Activated CD8-positive, alpha-beta memory T cell treated with anti-CD3 and anti-CD28 coated beads, Interleukin-2, amount 50 U/mL, for 24 hours (primary cell): ENCODE measurements at regions not wholly inside any gene's neighbourhood (a gene's known extent, or its start where the extent isn't known, plus 50 kb on each side); places are given as distances from the start of the nearest gene placed in this dataset.
"Not testable (repeated sequence)": the region's sequence is repeated elsewhere in the genome, so short reads cannot be mapped to it uniquely, and the experiment has no call there.

ENCODE experiments used
- DNase-seq: peaks from one replicate; pipeline ENCODE4 v3.0.0-alpha.2; 2020; ENCODE audit errors: extremely low read depth

DNA sequence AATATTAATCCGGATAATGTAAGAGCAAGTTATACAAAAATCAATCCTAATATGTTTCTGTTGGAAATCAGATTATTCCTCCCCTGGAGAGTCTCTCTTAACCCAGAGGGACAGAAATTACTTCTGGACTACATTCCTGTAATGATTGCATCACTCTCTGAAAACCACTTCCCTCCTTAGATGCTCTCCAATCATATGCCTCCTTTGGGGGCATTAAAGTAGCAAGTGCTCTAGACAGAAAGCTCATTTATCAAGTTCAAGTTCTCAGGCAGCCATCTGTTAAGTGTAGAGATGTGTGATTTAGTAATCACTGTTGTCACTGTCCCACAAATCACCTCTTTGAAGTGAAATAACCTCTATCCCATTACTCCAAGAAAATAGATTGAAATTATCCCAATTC is 247.1 kb downstream of the SLCO4C1 start:
- DNase-seq = no peak

GRCh38 chr5:102047073-102047472 is 249.0 kb downstream of the SLCO4C1 start:
- not testable (repeated sequence) for DNase-seq

DNA sequence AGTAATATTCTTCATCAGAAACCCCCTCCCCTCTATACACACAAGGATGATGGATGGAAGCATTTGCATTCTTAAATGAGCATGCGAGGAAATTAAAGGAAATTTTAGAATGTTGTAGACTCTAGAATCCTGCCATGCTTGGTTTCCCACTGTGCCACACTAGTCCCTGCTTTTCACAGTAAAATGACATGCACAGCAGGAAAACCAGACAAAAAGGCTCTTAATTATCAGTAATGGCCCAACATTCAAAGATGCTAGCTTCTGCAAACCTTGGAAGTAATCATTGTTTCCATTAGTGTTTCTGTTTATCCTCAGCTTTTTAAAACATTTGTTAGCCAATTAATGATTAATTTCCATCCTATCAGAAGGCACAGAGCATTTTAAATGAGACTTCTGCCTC is 255.8 kb downstream of the SLCO4C1 start:
- no peak for DNase-seq

GRCh38 chr5:102036927-102037326 is 259.2 kb downstream of the SLCO4C1 start:
- DNase-seq = no peak

- DNase-seq = no peak
Measured at GRCh38 chr5:102031711-102032110, 264.4 kb downstream of the SLCO4C1 start.

GRCh38 chr5:102018690-102019089 is 277.4 kb downstream of the SLCO4C1 start:
- no peak for DNase-seq

GRCh38 chr5:102018279-102018678 is 277.8 kb downstream of the SLCO4C1 start:
- DNase-seq = no peak

GRCh38 chr5:102014371-102014770 is 281.7 kb downstream of the SLCO4C1 start:
- DNase-seq = no peak

DNA sequence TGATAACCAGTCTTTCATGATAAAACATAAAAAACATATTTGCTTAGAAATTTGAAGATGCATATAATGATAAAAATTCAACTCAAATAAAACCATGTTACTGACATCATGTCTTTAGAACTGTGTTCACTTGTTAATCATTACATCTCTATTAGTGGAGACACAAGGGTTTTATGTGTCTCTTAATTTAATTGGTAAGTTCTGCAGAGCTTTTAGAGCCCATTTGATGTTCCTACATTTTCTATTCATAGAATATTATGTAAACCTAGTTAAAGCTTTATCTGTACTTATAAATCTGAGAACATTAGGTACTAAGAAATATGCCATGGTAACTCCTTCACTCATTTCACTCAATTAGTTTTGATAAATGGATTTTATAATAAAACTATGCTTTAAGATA is 285.4 kb downstream of the SLCO4C1 start:
- no peak for DNase-seq

DNA sequence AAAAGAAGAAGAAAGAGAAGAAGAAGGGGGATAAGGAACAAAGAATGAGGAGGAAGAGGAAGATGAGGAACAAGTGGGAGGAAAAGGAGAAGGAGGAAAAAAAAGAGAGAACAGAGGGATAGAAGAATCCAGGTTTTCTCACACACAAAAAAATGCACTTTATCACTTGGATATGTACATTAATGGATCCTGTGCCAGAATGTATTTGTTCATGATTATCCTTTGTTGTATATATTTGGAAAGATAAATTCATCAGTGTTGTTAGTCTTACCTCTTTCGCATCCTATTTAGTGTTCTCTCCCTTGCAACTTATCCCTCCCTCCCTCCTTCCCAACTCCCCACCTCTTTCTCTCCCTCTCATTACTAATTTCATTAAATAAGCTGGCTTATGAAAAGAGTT is 298.8 kb downstream of the SLCO4C1 start:
- DNase-seq = no peak

DNA sequence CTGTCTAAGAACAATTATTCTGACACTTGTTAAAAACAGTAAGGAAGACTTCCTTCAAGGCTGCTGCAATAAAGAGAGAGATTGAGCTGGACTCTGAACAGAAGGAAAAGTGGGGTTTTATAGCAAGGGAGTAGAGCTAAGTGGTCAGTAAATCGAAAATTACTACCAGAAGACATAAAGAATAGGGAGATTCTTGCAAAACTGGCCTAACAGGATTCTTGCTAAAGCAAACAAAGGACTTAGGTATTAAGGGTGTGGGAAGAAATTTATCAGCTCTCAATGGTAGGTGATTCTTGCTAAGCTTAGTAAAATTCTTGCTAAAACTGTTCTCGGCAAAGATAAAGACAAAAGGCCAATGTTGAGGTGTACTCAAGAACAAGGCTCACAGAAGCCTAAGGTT is 300.5 kb downstream of the SLCO4C1 start:
- no peak for DNase-seq

DNA sequence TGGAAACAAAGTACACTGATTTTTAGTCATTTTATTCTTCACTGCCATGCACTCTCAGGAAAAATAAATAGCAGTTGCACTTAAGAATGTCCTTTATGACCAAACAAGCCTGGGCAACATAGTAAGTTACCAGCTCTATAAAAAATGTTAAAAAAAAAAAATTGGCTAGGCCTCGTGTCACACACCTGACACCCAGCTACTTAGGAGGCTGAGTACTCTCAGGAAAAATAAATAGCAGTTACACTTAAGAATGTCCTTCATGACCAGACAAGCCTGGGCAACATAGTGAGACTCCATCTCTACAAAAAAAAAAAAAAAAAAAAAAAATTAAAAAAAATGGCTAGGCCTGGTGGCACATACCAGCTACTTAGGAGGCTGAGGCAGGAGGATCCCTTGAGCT is 304.6 kb downstream of the SLCO4C1 start:
- DNase-seq = no peak

DNA sequence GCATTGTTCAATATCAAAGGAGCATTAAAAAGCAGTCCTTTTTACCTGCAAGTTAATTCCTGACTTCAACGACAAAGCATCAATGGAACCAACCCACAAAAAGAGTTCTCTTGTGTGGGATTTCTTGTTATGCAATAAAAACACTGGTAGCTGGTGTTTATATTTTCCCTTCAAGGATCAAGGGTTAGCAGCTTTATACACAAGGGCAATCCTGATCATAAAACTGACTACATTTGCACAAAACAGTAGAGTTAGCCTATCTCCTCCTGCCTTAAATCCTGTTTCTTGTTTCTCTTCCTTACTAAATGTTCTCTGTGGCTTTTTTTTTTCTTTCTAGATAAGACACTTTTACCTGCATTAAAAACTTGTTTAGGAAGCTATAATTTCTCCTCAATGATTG is 306.4 kb downstream of the SLCO4C1 start:
- DNase-seq = no peak

GRCh38 chr5:101977729-101978345 is 318.2 kb downstream of the SLCO4C1 start:
- no peak for DNase-seq

- no peak for DNase-seq
Measured at GRCh38 chr5:101976933-101977332, 319.2 kb downstream of the SLCO4C1 start.

GRCh38 chr5:101969742-101970141 is 326.3 kb downstream of the SLCO4C1 start:
- no peak for DNase-seq

GRCh38 chr5:101966476-101966875 is 329.6 kb downstream of the SLCO4C1 start:
- DNase-seq = no peak

- no peak for DNase-seq
Measured at GRCh38 chr5:101955891-101956290, 340.2 kb downstream of the SLCO4C1 start.

- DNase-seq = no peak
Measured at GRCh38 chr5:101950019-101950418, 346.1 kb downstream of the SLCO4C1 start.

DNA sequence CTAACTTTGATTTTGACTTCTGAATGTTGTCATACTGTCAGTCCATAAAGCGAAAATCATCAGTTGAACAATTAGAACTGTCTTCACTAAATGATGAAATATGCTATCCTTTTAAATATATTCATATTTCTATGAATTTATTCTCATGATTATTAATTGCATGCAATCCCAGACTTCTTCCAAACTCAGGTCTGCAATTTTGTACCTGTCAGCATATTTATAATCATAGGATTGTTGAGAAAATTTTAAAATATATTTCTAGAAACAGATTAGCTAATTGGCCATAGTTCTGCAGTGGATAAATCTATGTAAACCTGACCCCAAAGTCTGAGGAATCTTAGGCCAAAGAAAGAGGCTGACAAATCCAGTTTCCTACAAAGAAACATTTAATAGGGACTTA is 347.5 kb downstream of the SLCO4C1 start:
- DNase-seq = no peak

DNA sequence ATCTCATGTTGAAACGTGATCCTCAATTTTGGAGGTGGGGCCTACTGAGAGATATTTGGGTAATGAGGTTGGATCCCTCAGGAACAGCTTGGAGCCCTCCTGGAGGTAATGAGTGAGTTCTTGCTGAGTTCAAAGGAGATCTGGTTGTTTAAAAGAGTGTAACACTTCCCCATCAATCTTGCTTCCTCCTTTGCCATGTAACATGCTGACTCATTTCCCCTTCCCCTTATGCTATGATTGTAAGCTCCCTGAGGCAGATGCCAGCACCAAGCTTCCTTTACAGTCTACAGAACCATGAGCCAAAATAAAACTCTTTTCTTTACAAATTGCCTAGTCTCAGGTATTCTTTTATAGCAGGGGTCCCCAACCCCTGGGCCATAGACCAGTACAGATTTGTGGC is 352.3 kb downstream of the SLCO4C1 start:
- no peak for DNase-seq

- DNase-seq = no peak
Measured at GRCh38 chr5:101942321-101942882, 353.7 kb downstream of the SLCO4C1 start.

DNA sequence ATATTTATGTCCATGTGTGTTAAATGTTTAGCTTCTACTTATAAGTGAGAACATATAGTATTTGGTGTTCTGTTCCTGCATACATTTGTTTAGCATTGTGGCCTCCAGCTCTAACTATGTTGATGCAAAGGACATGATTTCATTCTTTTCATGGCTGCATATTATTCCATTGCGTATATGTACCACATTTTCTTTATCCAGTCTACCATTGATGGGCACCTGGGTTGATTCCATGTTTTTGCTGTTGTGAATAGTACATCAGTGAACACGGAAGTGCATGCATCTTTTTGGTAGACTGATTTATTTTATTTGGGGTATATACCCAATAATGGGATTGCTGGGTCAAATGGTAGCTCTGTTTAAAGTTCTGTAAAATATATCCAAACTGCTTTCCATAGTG is 359.0 kb downstream of the SLCO4C1 start:
- DNase-seq = no peak

DNA sequence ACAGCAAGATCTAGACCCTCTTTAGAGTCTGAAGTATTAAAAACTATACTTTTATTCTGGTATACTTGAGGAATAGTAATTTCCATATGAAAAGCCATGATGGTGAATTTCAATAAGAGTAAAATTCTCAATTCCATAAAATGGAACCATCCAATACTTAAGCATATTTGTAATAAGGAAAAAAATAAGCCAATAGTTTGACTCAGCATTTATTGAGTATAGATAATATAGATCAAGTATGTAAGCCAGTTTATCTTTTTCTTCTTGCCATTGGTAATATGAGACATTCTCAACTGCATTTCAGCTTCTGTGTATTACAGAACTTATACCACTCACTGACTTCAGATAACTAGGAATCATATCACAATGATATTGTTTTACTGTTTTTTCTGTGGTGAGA is 361.0 kb downstream of the SLCO4C1 start:
- no peak for DNase-seq
